Tibial nerve (tissue), 3 donors: ENCODE measurements at regions not wholly inside any gene's neighbourhood (a gene's known extent, or its start where the extent isn't known, plus 50 kb on each side); places are given as distances from the start of the nearest gene placed in this dataset.

Experiments used
- CTCF ChIP-seq, 5 experiments: fragments of 200-600 bp in 3 of 5; fragments of 450-650 bp in 2 of 5; sonication (generic) in 3 of 5; IDR thresholded peaks; one replicate each; pipeline ENCODE4 v1.5.1; 2016 to 2019; ENCODE audit warnings: antibody characterized with exemption in 5 of 5, mild to moderate bottlenecking in 3 of 5, moderate library complexity in 2 of 5
- POLR2A ChIP-seq, 2 donors: fragments of 450-650 bp; IDR thresholded peaks; one replicate each; pipeline ENCODE4 v1.6.1; 2017; ENCODE audit warnings: antibody characterized with exemption in 2 of 2, mild to moderate bottlenecking in 2 of 2, moderate library complexity in 2 of 2

GRCh38 chr7:42694894-42695507 is 216.9 kb downstream of the C7orf25 start:
- no peak for TF ChIP-seq POLR2A (IDR thresholded peaks at IDR 0.05)
- TF ChIP-seq CTCF (IDR thresholded peaks at IDR 0.05): no peak
